ENCODE measurements at regions not wholly inside any gene's neighbourhood (a gene's known extent, or its start where the extent isn't known, plus 50 kb on each side); places are given as distances from the start of the nearest gene placed in this dataset.
"Not testable (repeated sequence)": the region's sequence is repeated elsewhere in the genome, so short reads cannot be mapped to it uniquely, and the experiment has no call there.

DNA sequence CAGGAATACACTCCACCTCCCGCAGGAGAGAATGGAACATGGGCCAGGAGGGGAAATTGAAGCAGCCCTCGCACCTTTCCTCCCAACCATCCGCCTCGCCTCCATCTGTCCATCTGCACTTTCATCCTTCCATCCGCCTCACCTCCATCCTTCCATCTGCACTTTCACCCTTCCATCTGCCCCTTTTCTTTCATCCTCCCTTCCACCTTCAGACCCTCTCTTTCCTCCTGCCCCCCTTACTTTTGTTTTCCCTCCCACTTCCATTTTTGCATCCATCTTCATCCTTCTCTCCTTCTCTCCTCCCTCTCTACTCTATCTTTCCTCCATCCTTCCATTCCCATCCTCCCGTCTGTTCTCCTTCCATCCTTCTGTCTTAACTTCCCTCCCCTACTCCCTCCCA, 92.2 kb upstream of the ZNF536 start:
- no peak for DNase-seq

DNA sequence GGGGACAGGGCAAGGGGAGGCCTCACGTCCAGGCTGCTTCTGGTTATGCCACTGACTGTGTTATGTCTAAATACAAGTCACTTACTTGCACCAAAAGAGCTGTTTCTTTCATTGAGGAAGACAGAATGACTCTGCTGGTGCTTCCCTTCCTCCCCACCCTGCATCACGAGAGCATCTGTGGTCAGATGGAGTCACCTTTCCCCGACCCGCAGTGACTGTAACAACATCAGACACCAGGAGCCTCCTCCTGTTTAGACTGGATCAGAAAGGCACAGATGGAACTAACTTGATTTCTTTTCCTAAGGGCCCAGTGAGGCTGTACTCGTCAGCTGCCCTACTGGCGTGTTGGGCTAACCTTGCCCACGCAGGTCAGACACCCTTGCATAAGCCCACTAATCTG, 90.3 kb upstream of the ZNF536 start:
- no peak for DNase-seq

DNA sequence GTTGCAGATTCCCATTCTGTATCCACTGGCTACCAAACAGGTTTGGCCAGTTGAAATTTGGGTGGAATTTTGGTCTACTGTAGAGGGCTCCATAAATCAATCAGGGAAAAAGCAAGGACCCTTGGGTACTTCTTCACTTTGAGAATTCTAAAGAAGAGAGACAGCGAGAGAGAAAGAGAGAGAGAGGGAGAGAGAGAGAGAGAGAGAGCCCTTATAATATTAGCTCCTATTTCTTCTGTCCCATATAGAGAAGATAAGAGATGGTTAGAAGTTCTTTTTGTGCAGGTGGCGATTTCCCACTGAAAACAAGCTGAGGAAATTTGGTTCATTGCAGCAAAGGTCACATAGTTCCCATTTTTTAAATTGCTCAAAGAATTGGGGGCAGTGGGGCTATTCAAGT, 88.6 kb upstream of the ZNF536 start:
- DNase-seq = no peak

DNA sequence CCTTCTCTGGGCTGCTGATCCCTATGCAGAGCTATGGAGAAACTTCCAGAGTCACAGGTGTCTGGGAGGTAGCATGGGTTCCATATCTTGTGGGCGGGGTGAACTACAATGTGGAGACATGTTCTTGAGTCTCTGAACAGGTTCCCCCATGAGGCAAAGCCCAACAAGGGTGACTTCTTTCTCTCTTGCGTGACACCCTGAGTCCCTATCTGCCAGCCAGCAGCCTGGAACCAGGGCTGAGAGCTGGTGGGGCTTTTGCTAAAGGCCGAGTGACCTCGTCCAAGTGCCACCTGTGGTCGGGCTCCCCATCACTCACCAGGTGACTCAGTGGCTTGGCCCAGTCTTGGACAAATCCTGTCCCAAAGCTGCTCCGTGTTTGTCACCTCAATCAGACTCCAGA, 88.0 kb upstream of the ZNF536 start:
- no peak for DNase-seq

DNA sequence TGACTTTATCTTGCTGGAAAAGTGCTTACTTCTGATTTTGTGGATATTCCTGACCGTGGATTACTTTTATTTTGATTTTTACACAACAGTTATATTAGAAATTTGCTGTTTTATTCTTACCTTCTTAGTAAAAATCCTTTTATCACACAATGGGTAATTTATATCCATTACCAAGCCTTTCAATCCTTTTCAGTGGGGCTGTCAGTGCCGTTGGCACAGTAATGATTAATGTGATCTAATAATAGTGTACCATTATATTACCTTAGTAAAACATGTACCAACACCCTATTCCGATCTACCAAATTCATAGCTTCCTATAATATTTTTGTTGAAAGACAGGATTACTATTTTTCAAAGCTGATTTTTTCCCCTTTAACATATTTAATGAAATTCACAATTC, 87.3 kb upstream of the ZNF536 start:
- DNase-seq = no peak

DNA sequence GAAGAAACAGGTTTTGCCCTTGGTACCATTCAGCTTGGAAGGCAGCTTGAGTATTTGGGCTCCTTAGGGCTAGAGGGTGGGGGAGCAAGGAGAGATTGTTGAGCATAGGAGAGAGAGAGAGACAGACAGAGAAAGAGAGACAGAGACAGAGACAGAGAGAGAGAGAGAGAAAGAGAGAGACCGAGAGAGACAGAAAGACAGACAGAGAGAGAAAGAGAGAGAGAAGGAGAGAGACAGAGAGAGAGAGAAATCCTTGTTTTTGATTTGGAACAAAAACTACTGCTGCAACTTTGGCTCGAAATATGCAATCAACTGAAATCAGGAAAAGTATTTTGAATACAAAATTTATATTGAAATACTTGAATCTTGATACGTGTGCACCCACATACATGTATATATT, 85.8 kb upstream of the ZNF536 start:
- DNase-seq = no peak

DNA sequence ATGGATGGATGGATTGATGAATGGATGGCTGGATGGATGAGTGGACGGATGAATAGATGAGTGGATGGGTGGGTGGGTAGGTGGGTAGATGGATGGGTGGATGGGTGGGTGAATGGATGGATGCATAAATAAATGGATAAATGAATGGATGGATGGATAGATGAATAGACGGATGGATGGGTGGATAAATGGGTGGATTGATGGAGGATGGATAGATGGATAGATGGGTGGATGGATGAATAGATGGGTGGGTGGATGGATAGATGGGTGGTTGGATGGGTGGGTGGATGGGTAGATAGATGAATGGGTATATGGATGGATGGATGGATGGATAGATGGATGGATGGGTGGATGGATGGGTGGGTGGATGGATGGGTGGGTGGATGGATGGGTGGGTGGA, 84.9 kb upstream of the ZNF536 start:
- no peak for DNase-seq

DNA sequence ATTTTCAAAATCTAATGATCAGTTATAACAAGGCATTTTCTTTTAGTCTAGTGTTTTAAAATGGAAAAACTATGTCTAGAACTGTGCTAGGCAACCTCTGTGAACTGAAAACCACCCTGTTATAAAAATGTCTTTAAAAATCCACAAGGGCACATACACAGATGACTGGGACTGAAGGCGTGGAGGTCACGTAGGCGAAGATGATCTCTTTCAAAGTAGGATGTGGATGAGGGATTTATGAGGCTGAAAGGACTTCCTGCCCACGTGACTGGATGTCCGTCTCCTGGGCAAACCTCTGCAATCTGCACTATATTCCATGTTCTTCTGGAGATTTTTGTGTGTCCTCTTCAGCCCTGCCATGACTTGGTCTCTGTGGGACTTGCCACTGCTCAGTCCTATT, 84.2 kb upstream of the ZNF536 start:
- no peak for DNase-seq

DNA sequence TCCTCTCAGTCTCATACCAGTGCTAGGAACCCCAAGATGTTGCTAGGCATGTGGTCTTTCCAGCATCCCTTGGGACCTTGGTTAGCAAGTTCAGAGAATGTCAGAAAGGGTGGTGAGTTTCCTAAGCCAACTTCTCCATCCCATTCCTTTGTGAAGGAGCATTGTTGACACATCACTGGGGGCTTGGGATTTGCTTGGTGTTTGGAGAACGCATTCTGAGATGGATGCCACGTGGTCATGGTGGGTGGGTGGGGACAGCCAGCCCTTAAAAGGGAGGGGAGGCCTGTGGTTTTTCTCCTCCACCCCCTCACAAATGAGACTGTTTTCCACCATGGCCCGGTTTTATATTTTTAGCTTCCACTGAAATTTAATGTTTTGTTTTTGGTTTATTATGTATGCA, 83.3 kb upstream of the ZNF536 start:
- DNase-seq = no peak

DNA sequence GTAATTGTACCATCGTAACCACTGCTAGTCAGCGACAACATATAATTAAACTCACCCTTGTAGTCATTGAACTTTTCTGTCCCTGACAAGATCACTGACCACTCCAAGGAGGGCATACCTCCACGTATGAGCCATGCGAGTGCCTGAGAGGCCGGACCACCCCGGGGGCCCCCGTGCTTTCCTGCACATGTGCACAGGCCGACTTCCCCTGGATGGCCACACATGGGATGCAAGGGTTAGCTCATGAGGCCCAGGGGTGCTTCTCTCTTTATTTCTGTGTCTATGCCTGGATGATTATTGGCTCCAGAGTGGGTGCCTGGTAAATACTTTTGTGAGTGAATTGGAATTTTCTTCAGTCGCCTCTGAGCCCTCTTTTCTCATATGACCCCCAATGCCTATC, 82.8 kb upstream of the ZNF536 start:
- DNase-seq = no peak

DNA sequence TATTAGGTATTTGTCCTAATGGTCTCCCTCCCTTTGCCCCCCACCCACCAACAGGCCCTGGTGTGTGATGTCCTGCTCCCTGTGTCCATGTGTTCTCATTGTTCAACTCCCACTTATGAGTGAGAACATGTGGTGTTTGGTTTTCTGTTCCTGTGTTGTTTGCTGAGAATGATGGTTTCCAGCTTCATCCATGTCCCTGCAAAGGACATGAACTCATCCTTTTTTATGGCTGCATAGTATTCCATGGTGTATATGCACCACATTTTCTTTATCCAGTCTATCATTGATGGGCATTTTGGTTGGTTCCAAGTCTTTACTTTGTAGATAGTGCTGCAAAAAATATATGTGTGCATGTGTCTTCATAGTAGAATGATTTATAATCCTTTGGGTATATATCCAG, 81.4 kb upstream of the ZNF536 start:
- DNase-seq = not testable (repeated sequence)

DNA sequence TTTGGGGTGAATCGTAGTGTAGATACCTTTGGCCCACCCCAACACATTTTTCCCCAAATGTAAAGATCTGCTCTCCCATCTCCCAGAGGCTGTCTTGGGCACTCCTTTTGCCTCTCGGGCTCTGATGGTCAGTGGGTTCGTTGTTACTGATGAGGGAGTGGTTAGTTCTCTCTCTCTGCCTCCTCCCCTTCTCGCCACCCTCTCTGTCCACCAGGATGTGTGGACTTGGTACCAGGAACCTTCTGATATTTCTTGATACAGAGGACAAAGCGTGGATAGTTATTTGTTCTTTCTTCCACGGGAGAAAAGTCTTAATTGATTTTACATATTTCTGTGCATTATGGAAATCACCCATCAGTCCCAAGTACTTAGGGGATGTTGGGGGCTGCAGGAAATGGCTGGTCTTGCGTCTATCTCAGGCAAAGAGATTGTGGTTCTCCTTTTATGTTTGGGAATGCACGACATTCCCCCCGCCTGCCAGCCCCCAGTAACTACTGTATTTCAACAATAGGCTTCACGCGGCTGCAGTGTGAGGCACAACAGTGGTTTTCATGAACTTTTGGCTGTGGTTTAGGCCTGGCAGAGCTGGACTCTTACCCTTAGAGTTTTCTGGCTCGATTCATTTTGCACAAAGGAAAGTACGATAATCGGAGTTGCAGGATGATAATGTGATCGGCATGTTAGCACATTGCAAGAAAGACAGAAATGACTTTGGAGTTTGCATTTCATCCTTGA, 79.0 kb upstream of the ZNF536 start:
- no peak for DNase-seq

DNA sequence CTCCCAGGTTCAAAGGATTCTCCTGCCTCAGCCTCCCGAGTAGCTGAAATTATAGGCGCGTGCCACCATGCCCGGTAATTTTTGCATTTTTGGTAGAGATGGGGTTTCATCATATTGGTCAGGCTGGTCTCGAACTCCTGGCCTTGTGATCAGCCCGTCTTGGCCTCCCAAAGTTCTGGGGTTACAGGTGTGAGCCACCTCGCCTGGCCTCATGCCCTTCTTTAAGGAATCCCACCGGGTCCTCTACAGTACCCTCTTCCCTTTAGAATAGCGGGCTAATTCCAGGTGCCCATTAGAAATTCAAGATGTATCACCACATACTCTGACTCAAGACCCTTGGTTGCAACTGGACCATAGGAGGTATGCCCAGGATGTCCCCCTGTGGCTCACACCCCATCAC, 74.2 kb upstream of the ZNF536 start:
- DNase-seq = no peak

DNA sequence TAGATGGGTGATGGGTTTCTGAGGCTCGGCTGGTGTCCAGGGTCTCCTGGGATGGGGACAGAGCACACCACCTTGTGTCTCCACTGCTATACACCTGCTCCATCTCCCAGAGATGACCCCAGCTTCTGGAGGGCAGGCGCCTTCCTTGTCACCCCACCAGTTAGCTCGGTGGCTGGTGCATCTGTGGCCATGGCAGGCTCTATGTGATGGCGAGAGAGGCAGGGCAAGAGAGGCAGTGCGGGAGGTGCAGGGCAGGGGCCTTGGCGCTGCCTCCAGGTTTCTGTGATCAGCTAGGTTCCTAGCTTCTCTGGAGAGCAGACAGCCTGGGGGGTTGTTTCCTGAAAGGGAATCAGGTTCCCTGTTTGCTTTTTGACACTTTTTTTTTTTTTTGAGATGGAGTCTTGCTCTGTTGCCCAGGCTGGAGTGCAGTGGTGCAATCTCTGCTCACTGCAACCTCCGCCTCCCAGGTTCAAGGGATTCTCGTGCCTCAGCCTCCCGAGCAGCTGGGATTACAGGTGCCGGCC, 69.0 kb upstream of the ZNF536 start:
- DNase-seq = no peak

DNA sequence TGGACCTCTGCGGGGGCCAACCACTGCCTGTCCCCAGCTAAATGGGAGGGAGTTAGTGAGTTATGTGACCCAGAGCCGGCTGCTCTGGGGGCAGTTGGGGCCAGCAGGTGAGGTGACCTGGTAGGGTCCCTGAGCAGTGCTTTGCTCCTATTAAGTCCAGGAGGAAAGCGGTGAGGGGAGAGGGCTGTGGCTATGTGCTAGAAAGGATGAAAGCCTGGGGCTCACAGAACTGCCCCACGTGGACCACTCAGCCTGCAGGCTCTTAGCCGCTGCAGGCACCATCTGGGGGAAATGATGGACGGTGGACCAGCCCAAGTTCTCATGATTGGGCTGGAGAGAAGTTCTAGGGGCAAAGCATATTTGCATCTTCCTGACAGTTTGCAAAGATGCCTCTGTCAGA, 67.6 kb upstream of the ZNF536 start:
- DNase-seq = no peak

DNA sequence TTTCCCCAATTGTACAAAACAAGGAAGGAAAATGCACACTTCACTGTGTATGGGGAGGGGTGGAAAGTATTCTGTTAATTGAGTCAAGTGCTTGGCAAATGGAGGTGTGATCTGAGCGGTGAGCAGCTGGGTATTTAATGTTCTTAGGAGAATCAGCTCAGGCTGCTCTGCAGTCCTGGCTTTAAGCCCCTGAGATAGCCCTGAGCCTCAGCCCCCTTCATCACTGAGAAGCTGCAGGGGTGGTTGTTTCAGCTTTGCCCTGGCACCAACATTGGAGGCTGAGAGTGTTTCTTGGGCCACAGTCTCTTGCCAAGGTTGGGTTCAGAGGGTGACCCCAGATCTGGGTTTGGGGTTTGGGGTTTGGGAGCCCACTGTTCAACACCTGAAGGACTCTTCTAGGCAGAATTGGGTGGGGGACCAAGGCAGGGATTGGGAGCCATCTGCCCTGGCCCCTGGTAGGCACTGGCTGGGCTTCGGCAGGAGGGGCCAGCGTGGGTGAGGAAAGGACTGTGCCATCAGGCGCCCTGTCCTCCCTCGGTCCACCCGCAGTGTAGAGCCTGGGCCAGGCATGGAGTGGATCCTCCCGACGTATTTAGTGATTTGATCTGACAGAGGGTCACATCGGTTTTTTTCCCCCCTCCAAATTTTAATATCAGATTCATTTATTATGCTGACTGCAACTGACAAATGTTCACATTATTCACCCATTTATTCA, 66.7 kb upstream of the ZNF536 start:
- DNase-seq = no peak

DNA sequence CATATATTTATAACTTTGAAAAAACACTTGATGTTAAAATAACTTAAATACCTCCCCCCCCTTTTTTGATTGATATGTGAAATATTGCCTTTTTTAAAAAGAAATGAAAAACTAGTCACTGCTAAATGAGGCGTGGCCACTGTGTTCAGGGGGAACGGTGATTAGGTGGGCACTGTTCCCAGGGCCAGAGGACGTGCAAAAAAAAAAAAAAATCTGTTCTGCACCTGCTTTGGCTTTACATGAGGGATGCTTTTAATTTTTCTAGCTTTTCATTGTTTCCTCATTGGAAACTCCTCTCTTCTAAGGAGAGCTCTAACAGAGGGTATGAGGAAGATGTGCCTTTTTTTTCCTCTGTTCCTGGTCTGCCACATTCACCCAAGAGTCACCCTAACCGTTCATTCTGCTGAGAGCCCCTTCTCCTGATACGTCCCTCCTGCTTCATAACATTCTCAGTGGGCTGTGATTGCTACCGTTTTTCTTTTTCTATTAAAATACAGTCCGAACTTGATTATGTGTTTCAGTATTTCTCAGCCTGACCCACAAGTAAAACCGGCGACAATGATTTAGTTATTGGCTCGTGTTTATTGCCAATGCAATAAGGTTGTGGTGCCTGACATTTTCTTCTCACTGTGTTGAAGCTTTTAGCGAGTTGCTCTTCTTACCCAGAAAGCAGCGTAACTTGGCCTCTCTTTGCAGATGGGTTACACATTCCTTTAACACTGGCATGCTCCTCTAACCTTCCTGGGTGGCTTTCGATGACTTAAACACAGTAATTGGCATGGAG, 64.8 kb upstream of the ZNF536 start:
- no peak for DNase-seq

DNA sequence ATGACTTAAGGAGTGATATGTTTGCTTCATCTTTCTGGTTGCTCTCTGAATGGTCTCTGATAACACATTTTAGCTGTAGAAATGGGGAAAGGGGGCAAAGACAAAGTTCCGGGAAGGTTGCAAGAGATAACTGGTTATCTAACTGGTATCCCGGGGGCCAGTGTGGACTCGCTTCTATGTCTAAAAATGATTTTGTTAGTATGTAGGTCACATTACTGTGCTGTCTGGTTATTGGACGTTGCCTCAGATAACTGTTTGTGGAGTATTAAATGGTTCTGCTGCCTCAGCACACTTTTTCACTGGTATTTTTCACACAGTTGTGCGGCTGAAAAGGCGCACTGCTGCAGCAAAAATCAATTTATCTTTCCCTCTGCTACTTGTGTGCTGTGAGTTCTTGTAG, 63.0 kb upstream of the ZNF536 start:
- DNase-seq = no peak

DNA sequence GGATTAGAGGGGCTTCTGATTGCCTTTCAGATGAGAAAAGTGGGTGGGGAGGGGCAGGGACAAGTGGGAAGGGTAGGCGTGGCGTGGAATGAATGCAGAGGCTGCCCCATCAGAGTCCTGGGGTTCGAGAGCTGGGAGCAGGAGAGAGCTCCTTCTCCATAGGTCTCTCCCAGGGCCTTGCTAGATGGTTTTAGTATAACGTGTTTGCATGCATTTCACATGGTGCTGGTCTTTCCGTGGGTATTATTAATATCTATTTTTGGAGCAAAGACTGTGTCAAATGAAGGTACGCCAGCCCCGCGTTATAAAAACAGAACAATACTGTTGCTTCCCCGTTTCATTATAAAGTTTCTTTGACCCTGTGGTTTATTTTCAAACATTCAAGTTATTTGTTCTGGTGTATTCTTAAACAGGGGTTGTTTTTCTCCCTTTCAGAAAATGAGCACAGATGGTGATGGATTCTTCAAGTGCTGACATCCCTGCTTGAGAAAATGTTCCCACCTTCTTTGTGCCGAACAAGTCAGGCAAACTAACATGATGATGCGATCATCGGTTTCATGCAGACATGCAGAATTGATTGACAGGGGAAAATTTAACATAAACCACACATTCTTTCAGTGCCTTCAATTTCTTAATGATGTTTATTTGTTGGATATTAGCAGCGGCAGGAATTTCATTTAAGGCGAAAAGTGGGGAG, 62.1 kb upstream of the ZNF536 start:
- peak in 1 of 2 experiments; percentile 27 for DNase-seq

DNA sequence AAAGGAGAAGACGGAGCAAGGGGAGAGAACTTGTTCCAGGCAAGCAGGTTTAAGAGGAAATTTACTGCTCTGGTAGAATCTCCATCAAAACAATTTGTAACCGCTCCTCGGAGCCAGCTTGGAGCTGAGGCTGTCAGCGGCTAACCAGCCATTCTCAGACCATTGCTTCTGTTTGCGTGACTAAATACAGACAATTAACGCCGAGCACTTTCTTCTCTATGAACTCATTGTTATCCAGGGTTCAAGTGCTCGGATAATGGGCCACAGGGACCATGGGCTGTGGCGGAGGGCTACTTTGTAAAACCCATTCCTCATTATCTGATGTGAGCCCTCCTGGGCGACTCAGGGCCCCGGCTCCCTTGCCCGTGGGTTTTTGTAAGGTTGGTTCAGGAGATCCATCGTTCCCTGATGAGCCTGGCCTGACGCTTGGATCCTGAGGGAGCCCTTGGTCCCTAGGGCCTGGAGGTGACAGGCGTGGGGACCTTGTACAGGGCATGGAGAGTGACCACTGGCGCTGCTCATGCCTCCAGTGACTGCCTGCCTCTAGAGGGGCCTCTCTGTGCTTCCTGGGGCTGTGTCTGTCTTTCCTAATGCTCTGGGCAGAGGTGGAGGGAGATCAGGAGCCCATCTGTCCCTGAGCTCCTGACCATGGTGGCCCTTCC, 61.5 kb upstream of the ZNF536 start:
- DNase-seq = no peak

DNA sequence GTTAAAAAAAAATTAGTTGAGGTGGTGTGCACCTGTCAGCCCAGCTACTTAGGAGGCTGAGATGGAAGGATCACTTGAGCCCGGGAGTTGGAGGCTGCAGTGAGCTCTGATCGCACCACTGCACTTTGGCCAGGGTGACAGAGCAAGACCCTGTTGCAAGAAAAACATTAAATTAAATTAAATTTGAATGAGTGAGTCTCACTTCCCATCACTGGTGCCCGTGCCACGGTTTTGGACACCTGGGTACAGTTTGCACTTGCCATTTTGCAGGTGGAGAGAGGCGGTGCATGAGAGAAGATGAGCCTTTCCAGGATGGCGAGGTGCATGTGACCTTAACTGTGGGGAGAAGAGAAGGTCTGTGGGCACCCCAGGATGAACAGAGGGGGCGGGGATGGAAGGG, 60.3 kb upstream of the ZNF536 start:
- no peak for DNase-seq

DNA sequence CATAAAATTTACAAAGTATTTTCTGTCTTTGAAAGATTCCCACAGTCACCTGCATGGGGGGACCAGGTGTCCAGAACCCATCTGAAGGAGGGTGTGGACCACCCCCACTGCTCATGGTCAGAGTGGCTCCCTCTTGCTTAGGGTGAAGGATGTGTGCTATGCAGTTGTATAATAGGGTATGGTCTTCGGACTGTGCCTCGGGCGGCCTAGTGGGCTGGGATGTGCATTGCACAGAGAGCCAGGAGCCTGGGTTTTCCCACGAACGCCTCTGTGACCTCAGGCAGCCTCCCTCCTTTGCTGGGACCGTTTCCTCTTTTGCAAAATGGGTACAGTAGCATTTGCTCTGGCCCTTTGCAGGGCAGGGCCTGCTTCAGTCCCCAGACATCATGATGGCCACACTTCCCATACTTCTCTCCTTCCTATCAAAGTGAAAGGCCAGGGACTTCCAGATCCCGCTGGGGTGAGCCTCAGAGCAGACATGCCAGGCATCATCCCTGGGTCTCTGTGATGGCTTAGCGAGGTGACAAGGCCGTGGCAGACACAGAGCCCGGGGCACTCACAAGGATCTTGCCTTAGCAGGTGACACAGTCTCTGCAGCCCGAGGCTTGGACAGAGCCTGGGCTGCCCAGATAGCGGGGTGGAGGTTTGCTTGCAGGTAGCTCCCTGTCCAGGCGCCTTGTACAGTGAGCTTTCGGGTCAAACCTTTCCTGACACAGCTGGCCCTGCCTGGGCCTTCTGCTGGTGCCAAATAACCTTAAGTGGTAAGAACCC, 59.4 kb upstream of the ZNF536 start:
- no peak for DNase-seq

Measured in cerebellar nuclear complex (tissue), 1 donor.